Cardiac fibroblast (primary cell): ENCODE measurements at regions not wholly inside any gene's neighbourhood (a gene's known extent, or its start where the extent isn't known, plus 50 kb on each side); places are given as distances from the start of the nearest gene placed in this dataset.

Experiments used
- DNase-seq, 2 donors: peaks; one replicate each; pipeline versions ENCODE4 v3.0.0 to v3.0.0-alpha.2; 2010; ENCODE audit warnings: low read depth in 2 of 2
- H3K4me3 ChIP-seq, 2 donors: replicated peaks in 1 of 2; 1 replicate in 1 of 2; 2 replicates in 1 of 2; pipeline ENCODE4 v1.5.1; 2011; ENCODE audit warnings: low read depth in 2 of 2, low read length in 2 of 2, mild to moderate bottlenecking in 2 of 2, moderate library complexity in 1 of 2
- CTCF ChIP-seq: IDR thresholded peaks from one replicate; pipeline ENCODE4 v1.5.1; 2011; ENCODE audit warnings: low read depth, mild to moderate bottlenecking, low read length, inconsistent platforms

GRCh38 chr3:102069211-102069662 is 219.9 kb downstream of the NFKBIZ start:
- TF ChIP-seq CTCF: no peak
- DNase-seq: peak; percentile 83 to 94
- no peak overlapping the region for H3K4me3 ChIP-seq

- H3K4me3 ChIP-seq: no peak overlapping the region
- TF ChIP-seq CTCF: no peak
- peak in 1 of 2 donors; percentile 20 for DNase-seq
These were observed 225.6 kb downstream of the NFKBIZ start for GRCh38 chr3:102074946-102075345.

GRCh38 chr3:102078401-102078800 is 229.1 kb downstream of the NFKBIZ start:
- no peak for DNase-seq
- no peak for TF ChIP-seq CTCF
- H3K4me3 ChIP-seq: no peak overlapping the region

- no peak for DNase-seq
- no peak overlapping the region for H3K4me3 ChIP-seq
- TF ChIP-seq CTCF: no peak
These were observed 229.8 kb downstream of the NFKBIZ start for GRCh38 chr3:102078854-102079808.

- TF ChIP-seq CTCF: no peak
- no peak overlapping the region for H3K4me3 ChIP-seq
- DNase-seq: no peak
These were observed 230.5 kb downstream of the NFKBIZ start for GRCh38 chr3:102079809-102080197.

- TF ChIP-seq CTCF: no peak
- DNase-seq: peak; percentile 21 to 47
- no peak overlapping the region for H3K4me3 ChIP-seq
These were observed 232.4 kb downstream of the NFKBIZ start for GRCh38 chr3:102081572-102082289.
